Neutrophil (primary cell): ENCODE measurements at regions not wholly inside any gene's neighbourhood (a gene's known extent, or its start where the extent isn't known, plus 50 kb on each side); places are given as distances from the start of the nearest gene placed in this dataset.
A peak's percentile ranks its signal among the peaks of the same experiment; 100 is the strongest.
"Not testable (repeated sequence)": the region's sequence is repeated elsewhere in the genome, so short reads cannot be mapped to it uniquely, and the experiment has no call there.

ENCODE experiments used
- H3K27ac ChIP-seq: fragments of 200-600 bp; sonication (generic); 2 replicates; pipeline ENCODE4 v1.5.1; 2016; ENCODE audit warnings: mild to moderate bottlenecking, moderate library complexity
- H3K27me3 ChIP-seq: fragments of 200-600 bp; sonication (generic); 2 replicates; pipeline ENCODE4 v1.6.0; 2016; ENCODE audit warnings: mild to moderate bottlenecking
- H3K36me3 ChIP-seq: fragments of 200-600 bp; sonication (generic); 2 replicates; pipeline ENCODE4 v1.5.1; 2017
- H3K4me1 ChIP-seq, 2 experiments: fragments of 200-600 bp in 1 of 2; sonication (generic) in 1 of 2; 1 replicate in 1 of 2; 2 replicates in 1 of 2; pipeline versions ENCODE4 v1.5.1 to v1.6.1; 2013 to 2016; ENCODE audit warnings: low read depth in 1 of 2, low read length in 1 of 2, mild to moderate bottlenecking in 1 of 2, moderate library complexity in 1 of 2; ENCODE audit not compliant: control insufficient read depth in 1 of 2, insufficient read depth in 1 of 2
- H3K4me3 ChIP-seq, 2 experiments: fragments of 200-600 bp in 1 of 2; sonication (generic) in 1 of 2; 1 replicate in 1 of 2; 2 replicates in 1 of 2; pipeline ENCODE4 v1.5.1; 2013 to 2016; ENCODE audit warnings: low read depth in 1 of 2, low read length in 1 of 2, mild to moderate bottlenecking in 1 of 2, moderate library complexity in 1 of 2
- H3K9me3 ChIP-seq: fragments of 200-600 bp; sonication (generic); 2 replicates; pipeline ENCODE4 v1.5.1; 2016
- TF ChIP-seq, protein P1 (sequence below): fragments of 200-600 bp; sonication (generic); IDR thresholded peaks from 2 replicates; pipeline ENCODE4 v1.5.1; 2016; ENCODE audit warnings: antibody characterized with exemption

- Histone ChIP-seq H3K4me3 (no peak overlapping the region), H3K27me3 (no peaks in the 10 kb centered on the region), H3K9me3 (no peaks in the 10 kb centered on the region), H3K27ac (no peak overlapping the region), H3K4me1 (peaks cover under 1 to 31% of the 10 kb centered on the region in 2 experiments), H3K36me3 (no peaks in the 10 kb centered on the region)
- TF ChIP-seq, protein P1, sequence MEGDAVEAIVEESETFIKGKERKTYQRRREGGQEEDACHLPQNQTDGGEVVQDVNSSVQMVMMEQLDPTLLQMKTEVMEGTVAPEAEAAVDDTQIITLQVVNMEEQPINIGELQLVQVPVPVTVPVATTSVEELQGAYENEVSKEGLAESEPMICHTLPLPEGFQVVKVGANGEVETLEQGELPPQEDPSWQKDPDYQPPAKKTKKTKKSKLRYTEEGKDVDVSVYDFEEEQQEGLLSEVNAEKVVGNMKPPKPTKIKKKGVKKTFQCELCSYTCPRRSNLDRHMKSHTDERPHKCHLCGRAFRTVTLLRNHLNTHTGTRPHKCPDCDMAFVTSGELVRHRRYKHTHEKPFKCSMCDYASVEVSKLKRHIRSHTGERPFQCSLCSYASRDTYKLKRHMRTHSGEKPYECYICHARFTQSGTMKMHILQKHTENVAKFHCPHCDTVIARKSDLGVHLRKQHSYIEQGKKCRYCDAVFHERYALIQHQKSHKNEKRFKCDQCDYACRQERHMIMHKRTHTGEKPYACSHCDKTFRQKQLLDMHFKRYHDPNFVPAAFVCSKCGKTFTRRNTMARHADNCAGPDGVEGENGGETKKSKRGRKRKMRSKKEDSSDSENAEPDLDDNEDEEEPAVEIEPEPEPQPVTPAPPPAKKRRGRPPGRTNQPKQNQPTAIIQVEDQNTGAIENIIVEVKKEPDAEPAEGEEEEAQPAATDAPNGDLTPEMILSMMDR = no peak
These were observed 430.5 kb downstream of the MRPL39 start for GRCh38 chr21:25176637-25177412.

- Histone ChIP-seq H3K36me3 (no peaks in the 10 kb centered on the region), H3K4me1 (peaks cover 9 to 38% of the 10 kb centered on the region in 2 experiments), H3K4me3 (no peak overlapping the region), H3K9me3 (no peaks in the 10 kb centered on the region), H3K27me3 (no peaks in the 10 kb centered on the region), H3K27ac (no peak overlapping the region)
- TF ChIP-seq, protein P1 = no peak
These were observed 431.3 kb downstream of the MRPL39 start for GRCh38 chr21:25175938-25176337.

GRCh38 chr21:25171438-25171837 is 435.8 kb downstream of the MRPL39 start:
- H3K9me3 ChIP-seq = no peaks in the 10 kb centered on the region
- TF ChIP-seq, protein P1 = no peak

GRCh38 chr21:25170681-25171080 is 436.6 kb downstream of the MRPL39 start:
- TF ChIP-seq, protein P1 = no peak
- no peaks in the 10 kb centered on the region for H3K9me3 ChIP-seq
- no peaks in the 10 kb centered on the region for H3K36me3 ChIP-seq
- H3K27ac ChIP-seq = peak overlapping the region; percentile 65
- H3K4me1 ChIP-seq = peaks cover 10 to 22% of the 10 kb centered on the region in 2 experiments
- no peak overlapping the region for H3K4me3 ChIP-seq
- H3K27me3 ChIP-seq = no peaks in the 10 kb centered on the region

More at GRCh38 chr21:25171438-25171837, 435.8 kb downstream of the MRPL39 start:
- H3K36me3 ChIP-seq = no peaks in the 10 kb centered on the region
- peaks cover 10 to 29% of the 10 kb centered on the region in 2 experiments for H3K4me1 ChIP-seq
- H3K4me3 ChIP-seq = no peak overlapping the region
- peak overlapping the region; percentile 65 for H3K27ac ChIP-seq
- no peaks in the 10 kb centered on the region for H3K27me3 ChIP-seq

GRCh38 chr21:25169370-25169769 is 437.9 kb downstream of the MRPL39 start:
- no peaks in the 10 kb centered on the region for H3K9me3 ChIP-seq

GRCh38 chr21:25166904-25167303 is 440.4 kb downstream of the MRPL39 start:
- H3K4me3 ChIP-seq, H3K27me3 ChIP-seq, H3K27ac ChIP-seq, H3K36me3 ChIP-seq, H3K9me3 ChIP-seq: not testable (repeated sequence)
- H3K4me1 ChIP-seq = peaks cover 10 to 19% of the 10 kb centered on the region in 2 experiments

More at GRCh38 chr21:25169370-25169769, 437.9 kb downstream of the MRPL39 start:
- H3K4me1 ChIP-seq = peaks cover 10 to 22% of the 10 kb centered on the region in 2 experiments
- no peaks in the 10 kb centered on the region for H3K27me3 ChIP-seq
- H3K4me3 ChIP-seq = no peak overlapping the region
- H3K27ac ChIP-seq = no peak overlapping the region
- H3K36me3 ChIP-seq = no peaks in the 10 kb centered on the region
- TF ChIP-seq, protein P1 = no peak
